ENCODE measurements at regions not wholly inside any gene's neighbourhood (a gene's known extent, or its start where the extent isn't known, plus 50 kb on each side); places are given as distances from the start of the nearest gene placed in this dataset.
A peak's percentile ranks its signal among the peaks of the same experiment; 100 is the strongest.

GRCh38 chr6:169345146-169345545 lies 91.5 kb upstream of the THBS2 start:
- H3K9me3 ChIP-seq (ENCODE audit: control insufficient read depth in 2 of 3, insufficient read depth in 1 of 3, low read length in 3 of 3) = no peaks in the 10 kb centered on the region
- H3K27me3 ChIP-seq (ENCODE audit: control insufficient read depth, insufficient read depth, low read length) = no peaks in the 10 kb centered on the region
- FAIRE-seq (no peak), DNase-seq (peak in 2 of 5 donors; percentile 34 to 57)
- TF ChIP-seq, protein P1, sequence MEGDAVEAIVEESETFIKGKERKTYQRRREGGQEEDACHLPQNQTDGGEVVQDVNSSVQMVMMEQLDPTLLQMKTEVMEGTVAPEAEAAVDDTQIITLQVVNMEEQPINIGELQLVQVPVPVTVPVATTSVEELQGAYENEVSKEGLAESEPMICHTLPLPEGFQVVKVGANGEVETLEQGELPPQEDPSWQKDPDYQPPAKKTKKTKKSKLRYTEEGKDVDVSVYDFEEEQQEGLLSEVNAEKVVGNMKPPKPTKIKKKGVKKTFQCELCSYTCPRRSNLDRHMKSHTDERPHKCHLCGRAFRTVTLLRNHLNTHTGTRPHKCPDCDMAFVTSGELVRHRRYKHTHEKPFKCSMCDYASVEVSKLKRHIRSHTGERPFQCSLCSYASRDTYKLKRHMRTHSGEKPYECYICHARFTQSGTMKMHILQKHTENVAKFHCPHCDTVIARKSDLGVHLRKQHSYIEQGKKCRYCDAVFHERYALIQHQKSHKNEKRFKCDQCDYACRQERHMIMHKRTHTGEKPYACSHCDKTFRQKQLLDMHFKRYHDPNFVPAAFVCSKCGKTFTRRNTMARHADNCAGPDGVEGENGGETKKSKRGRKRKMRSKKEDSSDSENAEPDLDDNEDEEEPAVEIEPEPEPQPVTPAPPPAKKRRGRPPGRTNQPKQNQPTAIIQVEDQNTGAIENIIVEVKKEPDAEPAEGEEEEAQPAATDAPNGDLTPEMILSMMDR (IDR thresholded peaks at IDR 0.05; ENCODE audit: borderline replicate concordance, extremely low read depth, insufficient read depth) = no peak
- H3K4me1 ChIP-seq (ENCODE audit: control insufficient read depth in 2 of 3, insufficient read depth in 2 of 3, low read depth in 1 of 3, low read length in 3 of 3) = no peaks in the 10 kb centered on the region
- H3K9ac ChIP-seq (ENCODE audit: low read length in 3 of 3) = no peak overlapping the region
- no peak overlapping the region for H3K27ac ChIP-seq (ENCODE audit: low read depth in 2 of 2, low read length in 2 of 2)
- intact Hi-C loops (cut with DNase I) = no loop called here
- no peaks in the 10 kb centered on the region for H3K36me3 ChIP-seq (ENCODE audit: control insufficient read depth in 2 of 3, insufficient read depth in 3 of 3, low read length in 3 of 3)
- H3K4me3 ChIP-seq (ENCODE audit: low read length in 3 of 3) = no peak overlapping the region

- H3K9me3 ChIP-seq (ENCODE audit: control insufficient read depth in 2 of 3, insufficient read depth in 1 of 3, low read length in 3 of 3) = no peaks in the 10 kb centered on the region
- no peak overlapping the region for H3K27ac ChIP-seq (ENCODE audit: low read depth in 2 of 2, low read length in 2 of 2)
- TF ChIP-seq, protein P1 (IDR thresholded peaks at IDR 0.05; ENCODE audit: borderline replicate concordance, extremely low read depth, insufficient read depth) = no peak
- DNase-seq (peak in 1 of 5 donors; percentile 12), FAIRE-seq (no peak)
- no peaks in the 10 kb centered on the region for H3K27me3 ChIP-seq (ENCODE audit: control insufficient read depth, insufficient read depth, low read length)
- intact Hi-C loops (cut with DNase I) = no loop called here
- H3K4me1 ChIP-seq (ENCODE audit: control insufficient read depth in 2 of 3, insufficient read depth in 2 of 3, low read depth in 1 of 3, low read length in 3 of 3) = no peaks in the 10 kb centered on the region
- H3K4me3 ChIP-seq (ENCODE audit: low read length in 3 of 3) = no peak overlapping the region
- no peaks in the 10 kb centered on the region for H3K36me3 ChIP-seq (ENCODE audit: control insufficient read depth in 2 of 3, insufficient read depth in 3 of 3, low read length in 3 of 3)
- H3K9ac ChIP-seq (ENCODE audit: low read length in 3 of 3) = no peak overlapping the region
Measured at GRCh38 chr6:169344750-169345065, 91.1 kb upstream of the THBS2 start.

DNA sequence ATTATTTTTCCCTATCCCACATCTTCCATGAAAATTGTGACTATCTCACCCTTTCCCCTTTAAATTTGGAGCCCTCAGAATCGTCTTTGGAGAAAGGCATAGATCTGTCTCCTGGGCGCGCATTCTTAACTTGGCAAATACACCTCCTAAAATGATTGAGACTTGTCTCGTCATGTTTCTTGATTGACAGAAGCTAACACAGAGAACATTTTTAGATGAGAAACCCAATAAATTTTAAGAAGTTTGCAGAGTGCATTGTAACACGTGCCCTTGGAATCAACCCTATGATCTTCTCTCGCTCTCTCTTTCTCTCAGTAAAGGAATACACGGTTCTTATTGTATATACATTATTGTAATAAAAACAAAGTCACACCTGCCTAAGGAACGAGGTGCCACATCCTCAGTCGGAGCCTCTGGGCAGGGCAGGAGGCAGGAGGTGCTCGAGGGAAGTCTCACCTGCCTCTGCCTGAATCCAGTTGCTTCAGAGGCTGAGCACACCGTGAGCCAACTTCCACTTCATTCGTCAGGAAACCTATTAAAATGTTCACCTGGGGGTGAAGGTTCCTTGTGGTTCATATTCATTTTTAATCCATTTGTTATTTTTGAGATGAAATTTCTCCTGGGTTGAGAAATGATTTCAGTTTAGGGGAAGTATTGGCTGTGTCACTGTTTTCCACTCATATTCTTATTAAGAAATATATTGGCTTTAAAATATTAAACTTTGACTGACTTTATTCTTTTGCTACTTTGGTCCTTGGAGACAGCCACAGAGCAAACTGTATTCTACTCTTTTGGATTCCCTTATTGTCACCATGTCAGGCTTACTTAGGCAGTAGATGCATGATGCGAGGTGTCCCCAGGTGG lies 90.5 kb upstream of the THBS2 start:
- no peaks in the 10 kb centered on the region for H3K4me1 ChIP-seq (ENCODE audit: control insufficient read depth in 2 of 3, insufficient read depth in 2 of 3, low read depth in 1 of 3, low read length in 3 of 3)
- no peak for DNase-seq
- H3K36me3 ChIP-seq (ENCODE audit: control insufficient read depth in 2 of 3, insufficient read depth in 3 of 3, low read length in 3 of 3) = no peaks in the 10 kb centered on the region
- H3K4me3 ChIP-seq (ENCODE audit: low read length in 3 of 3) = no peak overlapping the region
- intact Hi-C loops (cut with DNase I) = no loop called here
- TF ChIP-seq, protein P1 (IDR thresholded peaks at IDR 0.05; ENCODE audit: borderline replicate concordance, extremely low read depth, insufficient read depth) = no peak
- no peaks in the 10 kb centered on the region for H3K27me3 ChIP-seq (ENCODE audit: control insufficient read depth, insufficient read depth, low read length)
- no peak overlapping the region for H3K27ac ChIP-seq (ENCODE audit: low read depth in 2 of 2, low read length in 2 of 2)
- no peak for FAIRE-seq
- H3K9ac ChIP-seq (ENCODE audit: low read length in 3 of 3) = no peak overlapping the region
- no peaks in the 10 kb centered on the region for H3K9me3 ChIP-seq (ENCODE audit: control insufficient read depth in 2 of 3, insufficient read depth in 1 of 3, low read length in 3 of 3)

Measured in kidney (tissue), 13 donors.